OCI-LY3 (cell line): ENCODE measurements at regions not wholly inside any gene's neighbourhood (a gene's known extent, or its start where the extent isn't known, plus 50 kb on each side); places are given as distances from the start of the nearest gene placed in this dataset.
"Not testable (repeated sequence)": the region's sequence is repeated elsewhere in the genome, so short reads cannot be mapped to it uniquely, and the experiment has no call there.

Source experiments
- H2AFZ ChIP-seq: fragments of 200-600, 300-600 bp; shearing (Covaris generic); 2 replicates; pipeline ENCODE4 v1.6.0; 2014; ENCODE audit warnings: antibody characterized with exemption, low read depth, low read length
- H3K27ac ChIP-seq: fragments of 200-600, 300-600 bp; sonication (generic); 2 replicates; pipeline ENCODE4 v1.5.1; 2014; ENCODE audit warnings: mild to moderate bottlenecking, low read length, moderate library complexity, mixed read lengths
- H3K27me3 ChIP-seq: fragments of 200-600, 300-600 bp; sonication (generic); 2 replicates; pipeline ENCODE4 v1.6.1; 2014; ENCODE audit warnings: low read depth, low read length, mixed read lengths
- H3K36me3 ChIP-seq: fragments of 200-600, 300-600 bp; sonication (generic); replicated peaks from 2 replicates; pipeline ENCODE3; 2014; ENCODE audit warnings: low read depth, low read length, mixed read lengths
- H3K4me1 ChIP-seq: fragments of 300-600, 200-600 bp; sonication (generic); 2 replicates; pipeline ENCODE4 v1.6.1; 2014; ENCODE audit warnings: low read length, mixed read lengths
- H3K4me2 ChIP-seq: fragments of 200-600, 300-600 bp; sonication (generic); 2 replicates; pipeline ENCODE4 v1.6.1; 2014; ENCODE audit warnings: low read length, mixed read lengths
- H3K4me3 ChIP-seq: fragments of 300-600, 200-600 bp; sonication (generic); 2 replicates; pipeline ENCODE4 v1.5.1; 2014; ENCODE audit warnings: antibody characterized with exemption, mild to moderate bottlenecking, low read length, moderate library complexity
- H3K79me2 ChIP-seq: fragments of 300-600, 200-600 bp; shearing (Covaris generic); 2 replicates; pipeline ENCODE4 v1.6.1; 2014; ENCODE audit warnings: mild to moderate bottlenecking, low read length, mixed read lengths
- H3K9ac ChIP-seq: fragments of 300-600, 200-600 bp; shearing (Covaris generic); 2 replicates; pipeline ENCODE4 v1.6.0; 2014; ENCODE audit warnings: mild to moderate bottlenecking, low read length, moderate library complexity
- H3K9me3 ChIP-seq: fragments of 200-600, 300-600 bp; shearing (Covaris generic); 2 replicates; pipeline ENCODE4 v1.6.1; 2014; ENCODE audit warnings: low read length, mixed read lengths; ENCODE audit not compliant: insufficient read depth
- H4K20me1 ChIP-seq: fragments of 200-600, 300-600 bp; sonication (generic); 2 replicates; pipeline ENCODE4 v1.6.1; 2016; ENCODE audit warnings: low read length, mixed read lengths; ENCODE audit not compliant: insufficient read depth
- EZH2phosphoT487 ChIP-seq: fragments of 200-600 bp; shearing (Covaris generic); IDR thresholded peaks from 2 replicates; pipeline ENCODE4 v1.6.1; 2018; ENCODE audit warnings: antibody characterized with exemption, mixed run types, low read depth
- TF ChIP-seq, protein P1 (sequence below): fragments of 200-600, 300-600 bp; sonication (generic); IDR thresholded peaks from 2 replicates; pipeline ENCODE4 v1.5.1; 2014; ENCODE audit warnings: antibody characterized with exemption, low read length, low read depth

DNA sequence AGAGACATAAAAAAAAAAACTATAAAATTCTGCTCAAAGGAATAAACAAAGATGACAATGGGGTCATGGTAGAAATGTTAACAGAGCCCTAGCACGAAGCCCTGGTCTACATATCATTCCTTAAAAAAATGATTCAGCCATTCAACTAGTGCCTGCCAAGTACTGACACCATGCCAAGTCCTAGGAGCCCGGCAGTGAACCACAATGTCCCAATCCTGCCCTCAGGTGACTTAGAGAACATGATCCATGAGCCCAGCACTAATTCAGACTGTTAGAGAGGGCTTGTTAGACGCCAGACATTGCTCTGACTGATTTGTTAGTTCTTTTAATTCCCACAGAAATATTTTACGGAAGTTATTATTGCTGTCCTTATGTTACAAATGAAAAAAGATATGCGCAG is 67.3 kb upstream of the VWC2 start:
- no peak overlapping the region for H3K4me3 ChIP-seq
- H2AFZ ChIP-seq: no peak overlapping the region
- H3K4me1 ChIP-seq: peaks cover 17% of the 10 kb centered on the region
- H3K27ac ChIP-seq: no peak overlapping the region
- peaks cover 11% of the 10 kb centered on the region; the same call in 1 of the 2 replicates for H3K27me3 ChIP-seq
- no peaks in the 10 kb centered on the region for H3K79me2 ChIP-seq
- no peak overlapping the region for H3K9ac ChIP-seq
- H3K36me3 ChIP-seq: no peaks in the 10 kb centered on the region
- TF ChIP-seq, protein P1, sequence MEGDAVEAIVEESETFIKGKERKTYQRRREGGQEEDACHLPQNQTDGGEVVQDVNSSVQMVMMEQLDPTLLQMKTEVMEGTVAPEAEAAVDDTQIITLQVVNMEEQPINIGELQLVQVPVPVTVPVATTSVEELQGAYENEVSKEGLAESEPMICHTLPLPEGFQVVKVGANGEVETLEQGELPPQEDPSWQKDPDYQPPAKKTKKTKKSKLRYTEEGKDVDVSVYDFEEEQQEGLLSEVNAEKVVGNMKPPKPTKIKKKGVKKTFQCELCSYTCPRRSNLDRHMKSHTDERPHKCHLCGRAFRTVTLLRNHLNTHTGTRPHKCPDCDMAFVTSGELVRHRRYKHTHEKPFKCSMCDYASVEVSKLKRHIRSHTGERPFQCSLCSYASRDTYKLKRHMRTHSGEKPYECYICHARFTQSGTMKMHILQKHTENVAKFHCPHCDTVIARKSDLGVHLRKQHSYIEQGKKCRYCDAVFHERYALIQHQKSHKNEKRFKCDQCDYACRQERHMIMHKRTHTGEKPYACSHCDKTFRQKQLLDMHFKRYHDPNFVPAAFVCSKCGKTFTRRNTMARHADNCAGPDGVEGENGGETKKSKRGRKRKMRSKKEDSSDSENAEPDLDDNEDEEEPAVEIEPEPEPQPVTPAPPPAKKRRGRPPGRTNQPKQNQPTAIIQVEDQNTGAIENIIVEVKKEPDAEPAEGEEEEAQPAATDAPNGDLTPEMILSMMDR: no peak
- TF ChIP-seq EZH2phosphoT487: no peak
- no peaks in the 10 kb centered on the region for H4K20me1 ChIP-seq
- H3K9me3 ChIP-seq: no peaks in the 10 kb centered on the region
- H3K4me2 ChIP-seq: no peak overlapping the region

DNA sequence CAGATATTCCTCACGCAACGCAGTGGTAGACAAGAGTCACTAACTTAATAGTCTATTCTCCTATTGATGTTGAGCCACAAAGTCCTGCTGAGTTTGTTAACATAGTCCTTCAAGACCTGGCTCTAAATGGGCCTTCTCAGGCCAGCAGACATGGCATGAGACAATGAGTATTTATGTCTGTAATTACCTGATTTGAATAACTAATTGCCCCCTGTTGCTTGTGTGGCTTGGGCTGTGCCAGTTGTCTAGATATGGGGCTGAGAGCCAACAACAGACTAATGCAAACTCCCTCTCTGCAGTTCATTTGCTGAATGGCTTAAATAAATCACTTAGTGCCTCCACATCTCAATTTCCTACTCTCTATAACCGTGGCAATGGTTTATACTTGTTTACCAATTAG is 65.5 kb upstream of the VWC2 start:
- H3K27ac ChIP-seq: no peak overlapping the region
- H4K20me1 ChIP-seq: no peaks in the 10 kb centered on the region
- no peaks in the 10 kb centered on the region for H3K36me3 ChIP-seq
- H3K9me3 ChIP-seq: no peaks in the 10 kb centered on the region
- H3K27me3 ChIP-seq: 0 out of 2 replicates have a peak, but pooled peaks cover under 1% of the 10 kb centered on the region
- no peak overlapping the region for H2AFZ ChIP-seq
- peaks cover 6% of the 10 kb centered on the region for H3K4me1 ChIP-seq
- no peak overlapping the region for H3K4me3 ChIP-seq
- no peak overlapping the region for H3K9ac ChIP-seq
- no peaks in the 10 kb centered on the region for H3K79me2 ChIP-seq
- TF ChIP-seq, protein P1: no peak
- no peak for TF ChIP-seq EZH2phosphoT487
- H3K4me2 ChIP-seq: no peak overlapping the region

DNA sequence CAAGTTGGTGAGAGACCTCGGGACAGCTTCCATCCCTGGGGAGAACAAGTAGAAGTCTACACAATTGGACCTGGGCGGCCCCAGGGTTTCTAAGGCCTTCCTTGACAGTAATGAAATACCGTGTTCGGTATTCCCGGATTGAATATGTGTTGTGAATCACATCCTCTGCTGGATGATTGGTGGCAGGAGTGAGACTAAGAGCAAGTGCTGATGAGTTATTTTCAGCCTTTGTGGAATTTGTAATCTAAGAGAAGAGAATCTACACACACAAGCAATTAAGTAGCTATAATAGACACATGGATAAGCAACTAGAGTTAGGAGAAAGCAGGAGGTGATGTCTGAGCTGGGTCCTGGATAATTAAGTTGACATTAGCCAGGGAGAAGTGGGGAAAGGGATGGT is 64.8 kb upstream of the VWC2 start:
- H2AFZ ChIP-seq: no peak overlapping the region
- H3K9me3 ChIP-seq: no peaks in the 10 kb centered on the region
- peaks cover 6% of the 10 kb centered on the region; the same call in 1 of the 2 replicates for H3K27me3 ChIP-seq
- H3K4me1 ChIP-seq: no peaks in the 10 kb centered on the region; the same call in 1 of the 2 replicates
- TF ChIP-seq EZH2phosphoT487: no peak
- TF ChIP-seq, protein P1: no peak
- H3K79me2 ChIP-seq: no peaks in the 10 kb centered on the region
- no peak overlapping the region for H3K27ac ChIP-seq
- H4K20me1 ChIP-seq: no peaks in the 10 kb centered on the region
- no peak overlapping the region for H3K4me2 ChIP-seq
- no peaks in the 10 kb centered on the region for H3K36me3 ChIP-seq
- no peak overlapping the region for H3K9ac ChIP-seq
- H3K4me3 ChIP-seq: no peak overlapping the region

DNA sequence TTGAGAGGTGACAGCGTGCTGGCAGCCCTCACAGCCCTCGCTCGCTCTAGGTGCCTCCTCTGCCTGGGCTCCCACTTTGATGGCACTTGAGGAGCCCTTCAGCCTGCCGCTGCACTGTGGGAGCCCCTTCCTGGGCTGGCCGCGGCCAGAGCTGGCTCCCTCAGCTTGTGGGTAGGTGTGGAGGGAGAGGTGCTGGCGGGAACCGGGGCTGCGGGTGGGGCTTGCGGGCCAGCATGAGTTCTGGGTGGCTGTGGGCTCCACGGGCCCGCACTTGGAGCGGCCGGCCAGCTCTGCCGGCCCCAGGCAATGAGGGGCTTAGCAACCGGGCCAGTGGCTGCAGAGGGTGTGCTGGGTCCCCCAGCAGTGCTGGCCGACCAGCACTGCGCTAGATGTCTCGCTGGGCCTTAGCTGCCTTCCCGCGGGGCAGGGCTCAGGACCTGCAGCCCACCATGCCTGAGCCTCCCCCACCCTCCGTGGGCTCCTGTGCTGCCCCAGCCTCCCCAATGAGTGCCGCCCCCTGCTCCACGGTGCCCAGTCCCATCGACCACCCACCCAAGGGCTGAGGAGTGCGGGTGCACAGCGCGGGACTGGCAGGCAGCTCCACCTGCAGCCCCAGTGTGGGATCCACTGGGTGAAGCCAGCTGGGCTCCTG is 62.2 kb upstream of the VWC2 start:
- not testable (repeated sequence) for H4K20me1 ChIP-seq, H3K9me3 ChIP-seq, H3K9ac ChIP-seq, H3K27ac ChIP-seq, H3K4me2 ChIP-seq, H3K4me1 ChIP-seq, H2AFZ ChIP-seq, H3K36me3 ChIP-seq, H3K4me3 ChIP-seq, H3K79me2 ChIP-seq
- H3K27me3 ChIP-seq: peaks cover 10% of the 10 kb centered on the region; the same call in 1 of the 2 replicates
